Endothelial cell of umbilical vein (primary cell): ENCODE measurements at regions not wholly inside any gene's neighbourhood (a gene's known extent, or its start where the extent isn't known, plus 50 kb on each side); places are given as distances from the start of the nearest gene placed in this dataset.

Experiments used
- BruUV-seq: library from RNA; stranded (reverse); fragments of 400-500 nt; replicated peaks from 2 replicates; lab custom pipeline; 2021; lab: Mats Ljungman, UMichigan
- CTCF ChIA-PET: fragments of 300-600, 350-600 bp; sonication (Branson Sonifier 250); formaldehyde crosslinking; loops from one replicate; lab custom pipeline; 2021; ENCODE audit warnings: antibody characterized with exemption, inconsistent platforms; lab: Charles Lee
- POLR2A ChIA-PET: fragments of 300-600, 350-600 bp; sonication (Branson Sonifier 250); formaldehyde crosslinking; loops from one replicate; lab custom pipeline; 2021; ENCODE audit warnings: antibody characterized with exemption, inconsistent platforms; lab: Charles Lee
- DNase-seq: peaks from one replicate; pipeline ENCODE4 v3.0.0-alpha.2; 2011; ENCODE audit warnings: low read depth, low spot score
- FAIRE-seq: peaks from 2 replicates; lab custom pipeline; 2011; peaks lifted over from hg19 to GRCh38; lab: Jason Lieb, UNC
- H2AFZ ChIP-seq: 2 replicates; pipeline ENCODE4 v1.6.0; 2012; ENCODE audit warnings: low read depth, low read length, control low read depth, inconsistent platforms
- H3K27ac ChIP-seq: 2 replicates; pipeline ENCODE4 v1.5.1; 2011; ENCODE audit warnings: low read depth, mild to moderate bottlenecking, control low read depth, low read length, moderate library complexity; ENCODE audit not compliant: insufficient read depth
- H3K27me3 ChIP-seq, 2 experiments: 2 replicates each; pipeline versions ENCODE4 v1.6.0 to v1.6.1; 2011; ENCODE audit warnings: low read length in 2 of 2, mixed read lengths in 1 of 2; ENCODE audit not compliant: control insufficient read depth in 2 of 2, insufficient read depth in 2 of 2
- H3K36me3 ChIP-seq, 2 experiments: 2 replicates in 1 of 2; 3 replicates in 1 of 2; pipeline ENCODE4 v1.5.1; 2011; ENCODE audit warnings: low read length in 2 of 2, mild to moderate bottlenecking in 1 of 2, moderate library complexity in 1 of 2; ENCODE audit not compliant: control insufficient read depth in 2 of 2, insufficient read depth in 2 of 2; ENCODE audit errors: extremely low read depth in 1 of 2
- H3K4me1 ChIP-seq: 3 replicates; pipeline ENCODE4 v1.5.1; 2011; ENCODE audit warnings: mild to moderate bottlenecking, low read length; ENCODE audit not compliant: control insufficient read depth, insufficient read depth; ENCODE audit errors: extremely low read depth
- H3K4me2 ChIP-seq: 2 replicates; pipeline ENCODE4 v1.6.1; 2011; ENCODE audit warnings: low read length, control low read depth, mixed read lengths; ENCODE audit not compliant: insufficient read depth
- H3K4me3 ChIP-seq, 3 experiments: fragments of 200-600 bp in 1 of 3; sonication (generic), shearing (Covaris generic) in 1 of 3; replicated peaks in 1 of 3; 2 replicates each; pipeline ENCODE4 v1.5.1; 2011 to 2016; ENCODE audit warnings: control low read depth in 3 of 3, low read length in 3 of 3, mild to moderate bottlenecking in 2 of 3, inconsistent platforms in 1 of 3, low read depth in 1 of 3, moderate library complexity in 1 of 3; ENCODE audit not compliant: insufficient read depth in 1 of 3
- H3K79me2 ChIP-seq: 2 replicates; pipeline ENCODE4 v1.6.0; 2012; ENCODE audit warnings: low read length, inconsistent platforms; ENCODE audit not compliant: control insufficient read depth, insufficient read depth
- H3K9ac ChIP-seq: replicated peaks from 2 replicates; pipeline ENCODE3; 2011; ENCODE audit warnings: low read length, control low read depth; ENCODE audit not compliant: insufficient read depth; ENCODE audit errors: extremely low read depth
- H3K9me1 ChIP-seq: replicated peaks from 3 replicates; pipeline ENCODE4 v1.6.0; 2011; ENCODE audit warnings: mild to moderate bottlenecking, low read length; ENCODE audit not compliant: control insufficient read depth, insufficient read depth; ENCODE audit errors: extremely low read depth
- H3K9me3 ChIP-seq: replicated peaks from 2 replicates; pipeline ENCODE4 v1.5.1; 2012; ENCODE audit warnings: low read length, inconsistent platforms; ENCODE audit not compliant: control insufficient read depth, insufficient read depth
- H4K20me1 ChIP-seq: replicated peaks from 2 replicates; pipeline ENCODE3; 2011; ENCODE audit warnings: mild to moderate bottlenecking, low read length; ENCODE audit not compliant: control insufficient read depth, insufficient read depth; ENCODE audit errors: extremely low read depth
- EZH2 ChIP-seq: IDR thresholded peaks from 2 replicates; pipeline ENCODE4 v1.6.1; 2012; ENCODE audit warnings: borderline replicate concordance, low read depth, mild to moderate bottlenecking, moderate library complexity, low read length, inconsistent platforms; ENCODE audit not compliant: severe bottlenecking
- FOS ChIP-seq: IDR thresholded peaks from 2 replicates; pipeline ENCODE4 v1.6.1; 2011; ENCODE audit warnings: mild to moderate bottlenecking, low read length, moderate library complexity, borderline replicate concordance; ENCODE audit not compliant: insufficient read depth
- GATA2 ChIP-seq: IDR thresholded peaks from 2 replicates; pipeline ENCODE4 v1.7.0; 2011; ENCODE audit warnings: low read depth, mild to moderate bottlenecking, moderate library complexity, mixed read lengths, low read length; ENCODE audit not compliant: insufficient read length, insufficient read depth
- JUN ChIP-seq: IDR thresholded peaks from 2 replicates; pipeline ENCODE4 v1.6.1; 2011; ENCODE audit warnings: borderline replicate concordance, low read depth; ENCODE audit not compliant: insufficient read length, insufficient read depth
- MYC ChIP-seq: IDR thresholded peaks from one replicate; pipeline ENCODE4 v1.6.1; 2011; ENCODE audit warnings: mild to moderate bottlenecking, low read depth, low read length
- POLR2A ChIP-seq: IDR thresholded peaks from 2 replicates; pipeline ENCODE4 v1.6.1; 2012; ENCODE audit warnings: low read depth, mild to moderate bottlenecking, control low read depth, low read length
- POLR2AphosphoS5 ChIP-seq: IDR thresholded peaks from 2 replicates; pipeline ENCODE4 v1.6.1; 2012; ENCODE audit warnings: low read depth, mild to moderate bottlenecking, control low read depth, low read length, moderate library complexity; ENCODE audit not compliant: insufficient read depth
- dilution Hi-C: fragments of 300-500 bp; cut with MboI; formaldehyde crosslinking; loops from one replicate; pipeline ENCODE4 v1.15.0; 2019; ENCODE audit warnings: low sequenced_read_pairs; ENCODE audit not compliant: extremely low pct_ligation_motif_present
- intact Hi-C: fragments of 100-400 bp; cut with micrococcal nuclease; formaldehyde crosslinking; loops from one replicate; pipeline ENCODE4 v1.10.0; 2022
- TF ChIP-seq, protein P1 (sequence below): IDR thresholded peaks from 2 replicates; pipeline ENCODE4 v1.6.1; 2011; ENCODE audit not compliant: insufficient read depth, insufficient read length
- TF ChIP-seq, protein P2 (sequence below), 2 donors: IDR thresholded peaks; 1 replicate in 1 of 2; 2 replicates in 1 of 2; pipeline ENCODE4 v1.5.1; 2011; ENCODE audit warnings: low read length in 2 of 2, mild to moderate bottlenecking in 2 of 2, moderate library complexity in 2 of 2, control low read depth in 1 of 2, inconsistent platforms in 1 of 2, low read depth in 1 of 2; ENCODE audit not compliant: insufficient read depth in 1 of 2; ENCODE audit errors: extremely low read depth in 1 of 2

DNA sequence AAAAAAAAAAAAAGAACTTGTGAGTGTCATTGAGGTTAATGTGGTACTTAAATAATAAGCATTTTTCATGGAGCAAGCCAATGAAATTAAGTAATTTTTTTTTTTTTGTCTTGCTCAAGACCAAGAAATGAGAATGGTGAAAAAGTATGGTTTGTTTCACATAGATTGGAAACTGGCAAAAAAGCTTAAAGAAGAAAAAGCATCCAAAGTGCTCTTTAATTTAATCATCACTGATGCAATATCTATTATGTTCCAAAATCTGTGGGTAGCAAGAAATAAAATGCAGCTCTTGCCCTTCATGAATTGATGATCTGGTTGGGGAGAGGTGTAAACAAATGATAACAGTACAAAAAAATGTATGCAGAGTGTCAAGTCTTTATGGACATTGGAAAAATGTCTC is 980.6 kb downstream of the REEP3 start:
- intact Hi-C loops, result no loop called here
- no peak overlapping the region for H3K27ac ChIP-seq
- H3K9me3 ChIP-seq, result no peaks in the 10 kb centered on the region
- CTCF ChIA-PET, result no interaction called here
- BruUV-seq, result no TSS peak
- H2AFZ ChIP-seq, result no peak overlapping the region
- DNase-seq (no peak), FAIRE-seq (no peak)
- no peaks in the 10 kb centered on the region for H3K79me2 ChIP-seq
- H3K4me2 ChIP-seq, result no peak overlapping the region
- H3K4me3 ChIP-seq, result no peak overlapping the region
- dilution Hi-C loops, result no loop called here
- H3K4me1 ChIP-seq, result no peaks in the 10 kb centered on the region
- H3K27me3 ChIP-seq, result no peaks in the 10 kb centered on the region
- H3K9me1 ChIP-seq, result no peaks in the 10 kb centered on the region
- no peaks in the 10 kb centered on the region for H3K36me3 ChIP-seq
- H3K9ac ChIP-seq, result no peak overlapping the region
- TF ChIP-seq, protein P1, sequence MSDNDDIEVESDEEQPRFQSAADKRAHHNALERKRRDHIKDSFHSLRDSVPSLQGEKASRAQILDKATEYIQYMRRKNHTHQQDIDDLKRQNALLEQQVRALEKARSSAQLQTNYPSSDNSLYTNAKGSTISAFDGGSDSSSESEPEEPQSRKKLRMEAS, result no peak
- TF ChIP-seq POLR2AphosphoS5 (no peak), EZH2 (no peak), MYC (no peak), POLR2A (no peak), GATA2 (no peak), FOS (no peak), JUN (no peak)
- TF ChIP-seq, protein P2, sequence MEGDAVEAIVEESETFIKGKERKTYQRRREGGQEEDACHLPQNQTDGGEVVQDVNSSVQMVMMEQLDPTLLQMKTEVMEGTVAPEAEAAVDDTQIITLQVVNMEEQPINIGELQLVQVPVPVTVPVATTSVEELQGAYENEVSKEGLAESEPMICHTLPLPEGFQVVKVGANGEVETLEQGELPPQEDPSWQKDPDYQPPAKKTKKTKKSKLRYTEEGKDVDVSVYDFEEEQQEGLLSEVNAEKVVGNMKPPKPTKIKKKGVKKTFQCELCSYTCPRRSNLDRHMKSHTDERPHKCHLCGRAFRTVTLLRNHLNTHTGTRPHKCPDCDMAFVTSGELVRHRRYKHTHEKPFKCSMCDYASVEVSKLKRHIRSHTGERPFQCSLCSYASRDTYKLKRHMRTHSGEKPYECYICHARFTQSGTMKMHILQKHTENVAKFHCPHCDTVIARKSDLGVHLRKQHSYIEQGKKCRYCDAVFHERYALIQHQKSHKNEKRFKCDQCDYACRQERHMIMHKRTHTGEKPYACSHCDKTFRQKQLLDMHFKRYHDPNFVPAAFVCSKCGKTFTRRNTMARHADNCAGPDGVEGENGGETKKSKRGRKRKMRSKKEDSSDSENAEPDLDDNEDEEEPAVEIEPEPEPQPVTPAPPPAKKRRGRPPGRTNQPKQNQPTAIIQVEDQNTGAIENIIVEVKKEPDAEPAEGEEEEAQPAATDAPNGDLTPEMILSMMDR (IDR thresholded peaks at IDR 0.05; ENCODE audit: extremely low read depth in 1 of 2, insufficient read depth in 1 of 2, low read depth in 1 of 2, low read length in 2 of 2), result no peak
- POLR2A ChIA-PET, result no interaction called here
- H4K20me1 ChIP-seq, result no peaks in the 10 kb centered on the region
